ENCODE measurements at regions not wholly inside any gene's neighbourhood (a gene's known extent, or its start where the extent isn't known, plus 50 kb on each side); places are given as distances from the start of the nearest gene placed in this dataset.

- TF ChIP-seq CTCF (IDR thresholded peaks at IDR 0.05), result no peak
- no peak for TF ChIP-seq EP300 (IDR thresholded peaks at IDR 0.05)
- no peak for TF ChIP-seq POLR2AphosphoS5 (IDR thresholded peaks at IDR 0.05)
- no peak for TF ChIP-seq POLR2A (IDR thresholded peaks at IDR 0.05)
Measured at GRCh38 chr13:50386541-50387050, 371.4 kb downstream of the KCNRG start.
